HEK293 (cell line): ENCODE measurements at regions not wholly inside any gene's neighbourhood (a gene's known extent, or its start where the extent isn't known, plus 50 kb on each side); places are given as distances from the start of the nearest gene placed in this dataset.

Experiments
- SCRT2 ChIP-seq: fragments of 450-650 bp; formaldehyde crosslinking; IDR thresholded peaks from 2 replicates; pipeline ENCODE4 v1.5.1; 2016; ENCODE audit warnings: missing biosample characterization, missing genetic modification characterization
- SP3 ChIP-seq: fragments of 450-650 bp; formaldehyde crosslinking; IDR thresholded peaks from 2 replicates; pipeline ENCODE4 v1.5.1; 2016; ENCODE audit warnings: missing biosample characterization, missing genetic modification characterization
- ZBTB1 ChIP-seq: fragments of 450-650 bp; formaldehyde crosslinking; IDR thresholded peaks from 2 replicates; pipeline ENCODE4 v1.5.1; 2016; ENCODE audit warnings: missing biosample characterization, missing genetic modification characterization
- ZNF121 ChIP-seq: fragments of 450-650 bp; formaldehyde crosslinking; IDR thresholded peaks from 2 replicates; pipeline ENCODE4 v1.5.1; 2016; ENCODE audit warnings: missing biosample characterization, missing genetic modification characterization
- ZNF132 ChIP-seq: fragments of 450-650 bp; formaldehyde crosslinking; IDR thresholded peaks from 2 replicates; pipeline ENCODE4 v1.5.1; 2017; ENCODE audit warnings: missing biosample characterization, missing genetic modification characterization, borderline replicate concordance
- ZNF175 ChIP-seq: fragments of 450-650 bp; formaldehyde crosslinking; IDR thresholded peaks from 2 replicates; pipeline ENCODE4 v1.5.1; 2016; ENCODE audit warnings: missing biosample characterization, missing genetic modification characterization
- ZNF19 ChIP-seq: fragments of 450-650 bp; formaldehyde crosslinking; IDR thresholded peaks from 2 replicates; pipeline ENCODE4; 2016; ENCODE audit warnings: missing biosample characterization, missing genetic modification characterization, low read depth
- ZNF391 ChIP-seq: fragments of 450-650 bp; formaldehyde crosslinking; IDR thresholded peaks from 2 replicates; pipeline ENCODE4 v1.5.1; 2016; ENCODE audit warnings: low read depth, missing biosample characterization, missing genetic modification characterization, borderline replicate concordance
- ZNF394 ChIP-seq: fragments of 450-650 bp; formaldehyde crosslinking; IDR thresholded peaks from 2 replicates; pipeline ENCODE4 v1.5.1; 2016; ENCODE audit warnings: missing biosample characterization, missing genetic modification characterization, mild to moderate bottlenecking, moderate library complexity, borderline replicate concordance
- ZNF610 ChIP-seq: fragments of 450-650 bp; formaldehyde crosslinking; IDR thresholded peaks from 2 replicates; pipeline ENCODE4 v1.5.1; 2016; ENCODE audit warnings: missing biosample characterization, missing genetic modification characterization, borderline replicate concordance
- ZXDB ChIP-seq: fragments of 450-650 bp; formaldehyde crosslinking; IDR thresholded peaks from 2 replicates; pipeline ENCODE4 v1.5.1; 2016; ENCODE audit warnings: missing biosample characterization, missing genetic modification characterization
- TF ChIP-seq, protein P1 (sequence below): fragments of 450-650 bp; formaldehyde crosslinking; IDR thresholded peaks from 2 replicates; pipeline ENCODE4 v1.5.1; 2017; ENCODE audit warnings: missing biosample characterization, missing genetic modification characterization
- TF ChIP-seq, protein P2 (sequence below): fragments of 450-650 bp; formaldehyde crosslinking; IDR thresholded peaks from 2 replicates; pipeline ENCODE4 v1.5.1; 2016; ENCODE audit warnings: missing biosample characterization, missing genetic modification characterization, borderline replicate concordance
- TF ChIP-seq, protein P3 (sequence below): fragments of 450-650 bp; formaldehyde crosslinking; IDR thresholded peaks from 2 replicates; pipeline ENCODE4 v1.5.1; 2017; ENCODE audit warnings: missing biosample characterization, missing genetic modification characterization
- TF ChIP-seq, protein P4 (sequence below): IDR thresholded peaks from 2 replicates; pipeline ENCODE4 v1.6.1; 2011; ENCODE audit warnings: mild to moderate bottlenecking, low read depth, low read length, borderline replicate concordance
- TF ChIP-seq, protein P5 (sequence below): fragments of 450-650 bp; formaldehyde crosslinking; IDR thresholded peaks from 2 replicates; pipeline ENCODE4 v1.5.1; 2016; ENCODE audit warnings: missing biosample characterization, missing genetic modification characterization
- TF ChIP-seq, protein P6 (sequence below): fragments of 450-650 bp; formaldehyde crosslinking; conservative IDR thresholded peaks from 2 replicates; pipeline ENCODE4 v1.5.1; 2016; ENCODE audit warnings: low read depth, missing biosample characterization, missing genetic modification characterization
- TF ChIP-seq, protein P7 (sequence below): fragments of 450-650 bp; formaldehyde crosslinking; IDR thresholded peaks from 2 replicates; pipeline ENCODE4 v1.5.1; 2016; ENCODE audit warnings: missing biosample characterization, missing genetic modification characterization
- TF ChIP-seq, protein P8 (sequence below): fragments of 450-650 bp; formaldehyde crosslinking; IDR thresholded peaks from 2 replicates; pipeline ENCODE4 v1.5.0; 2017; ENCODE audit warnings: missing biosample characterization, missing genetic modification characterization, borderline replicate concordance

DNA sequence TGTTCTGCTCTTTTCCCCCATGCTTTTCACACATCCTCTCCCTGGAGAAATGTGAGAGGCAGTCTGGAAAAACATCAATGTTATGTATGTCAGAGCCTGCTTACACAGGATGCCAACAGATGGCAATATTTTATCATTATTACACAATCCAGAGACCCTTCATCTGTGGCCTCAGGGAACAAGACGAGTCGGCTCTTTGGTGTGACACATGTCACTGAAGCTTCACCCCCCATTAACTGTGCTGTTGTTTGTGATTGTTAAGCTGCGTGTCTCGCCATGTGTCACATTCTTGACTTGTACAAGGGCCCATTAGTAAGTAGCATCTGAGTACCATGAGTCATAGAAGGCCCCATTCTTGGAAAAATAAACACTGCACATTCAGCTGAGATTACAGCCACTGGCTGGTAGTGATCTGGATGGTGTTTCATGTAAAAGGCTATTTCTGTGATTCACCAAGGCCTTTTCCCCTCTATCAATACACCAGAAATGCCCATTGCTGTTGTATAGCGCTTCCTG is 682.1 kb upstream of the SOX9 start (continued):
- TF ChIP-seq, protein P1, sequence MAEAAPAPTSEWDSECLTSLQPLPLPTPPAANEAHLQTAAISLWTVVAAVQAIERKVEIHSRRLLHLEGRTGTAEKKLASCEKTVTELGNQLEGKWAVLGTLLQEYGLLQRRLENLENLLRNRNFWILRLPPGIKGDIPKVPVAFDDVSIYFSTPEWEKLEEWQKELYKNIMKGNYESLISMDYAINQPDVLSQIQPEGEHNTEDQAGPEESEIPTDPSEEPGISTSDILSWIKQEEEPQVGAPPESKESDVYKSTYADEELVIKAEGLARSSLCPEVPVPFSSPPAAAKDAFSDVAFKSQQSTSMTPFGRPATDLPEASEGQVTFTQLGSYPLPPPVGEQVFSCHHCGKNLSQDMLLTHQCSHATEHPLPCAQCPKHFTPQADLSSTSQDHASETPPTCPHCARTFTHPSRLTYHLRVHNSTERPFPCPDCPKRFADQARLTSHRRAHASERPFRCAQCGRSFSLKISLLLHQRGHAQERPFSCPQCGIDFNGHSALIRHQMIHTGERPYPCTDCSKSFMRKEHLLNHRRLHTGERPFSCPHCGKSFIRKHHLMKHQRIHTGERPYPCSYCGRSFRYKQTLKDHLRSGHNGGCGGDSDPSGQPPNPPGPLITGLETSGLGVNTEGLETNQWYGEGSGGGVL (tag by site-specific recombination): peak; percentile 85
- TF ChIP-seq ZNF394 (tag by site-specific recombination) (peak; percentile 83), SP3 (tag by site-specific recombination) (peak; percentile 62), ZXDB (tag by site-specific recombination) (peak; percentile 95), ZBTB1 (peak; percentile 97; the same call in 1 of the 2 replicates), ZNF391 (tag by site-specific recombination) (peak; percentile 96), ZNF610 (tag by site-specific recombination) (peak; percentile 26; the same call in 1 of the 2 replicates), ZNF132 (tag by site-specific recombination) (no peak), ZNF175 (no peak), ZNF121 (tag by site-specific recombination) (no peak), SCRT2 (tag by site-specific recombination) (peak; percentile 92), ZNF19 (tag by site-specific recombination) (peak; percentile 86; the same call in 1 of the 2 replicates)
- TF ChIP-seq, protein P2, sequence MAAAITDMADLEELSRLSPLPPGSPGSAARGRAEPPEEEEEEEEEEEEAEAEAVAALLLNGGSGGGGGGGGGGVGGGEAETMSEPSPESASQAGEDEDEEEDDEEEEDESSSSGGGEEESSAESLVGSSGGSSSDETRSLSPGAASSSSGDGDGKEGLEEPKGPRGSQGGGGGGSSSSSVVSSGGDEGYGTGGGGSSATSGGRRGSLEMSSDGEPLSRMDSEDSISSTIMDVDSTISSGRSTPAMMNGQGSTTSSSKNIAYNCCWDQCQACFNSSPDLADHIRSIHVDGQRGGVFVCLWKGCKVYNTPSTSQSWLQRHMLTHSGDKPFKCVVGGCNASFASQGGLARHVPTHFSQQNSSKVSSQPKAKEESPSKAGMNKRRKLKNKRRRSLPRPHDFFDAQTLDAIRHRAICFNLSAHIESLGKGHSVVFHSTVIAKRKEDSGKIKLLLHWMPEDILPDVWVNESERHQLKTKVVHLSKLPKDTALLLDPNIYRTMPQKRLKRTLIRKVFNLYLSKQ (tag by site-specific recombination): no peak
- TF ChIP-seq, protein P3, sequence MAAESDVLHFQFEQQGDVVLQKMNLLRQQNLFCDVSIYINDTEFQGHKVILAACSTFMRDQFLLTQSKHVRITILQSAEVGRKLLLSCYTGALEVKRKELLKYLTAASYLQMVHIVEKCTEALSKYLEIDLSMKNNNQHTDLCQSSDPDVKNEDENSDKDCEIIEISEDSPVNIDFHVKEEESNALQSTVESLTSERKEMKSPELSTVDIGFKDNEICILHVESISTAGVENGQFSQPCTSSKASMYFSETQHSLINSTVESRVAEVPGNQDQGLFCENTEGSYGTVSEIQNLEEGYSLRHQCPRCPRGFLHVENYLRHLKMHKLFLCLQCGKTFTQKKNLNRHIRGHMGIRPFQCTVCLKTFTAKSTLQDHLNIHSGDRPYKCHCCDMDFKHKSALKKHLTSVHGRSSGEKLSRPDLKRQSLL: peak; percentile 58; the same call in 1 of the 2 replicates
- TF ChIP-seq, protein P4, sequence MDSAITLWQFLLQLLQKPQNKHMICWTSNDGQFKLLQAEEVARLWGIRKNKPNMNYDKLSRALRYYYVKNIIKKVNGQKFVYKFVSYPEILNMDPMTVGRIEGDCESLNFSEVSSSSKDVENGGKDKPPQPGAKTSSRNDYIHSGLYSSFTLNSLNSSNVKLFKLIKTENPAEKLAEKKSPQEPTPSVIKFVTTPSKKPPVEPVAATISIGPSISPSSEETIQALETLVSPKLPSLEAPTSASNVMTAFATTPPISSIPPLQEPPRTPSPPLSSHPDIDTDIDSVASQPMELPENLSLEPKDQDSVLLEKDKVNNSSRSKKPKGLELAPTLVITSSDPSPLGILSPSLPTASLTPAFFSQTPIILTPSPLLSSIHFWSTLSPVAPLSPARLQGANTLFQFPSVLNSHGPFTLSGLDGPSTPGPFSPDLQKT: no peak
- TF ChIP-seq, protein P5, sequence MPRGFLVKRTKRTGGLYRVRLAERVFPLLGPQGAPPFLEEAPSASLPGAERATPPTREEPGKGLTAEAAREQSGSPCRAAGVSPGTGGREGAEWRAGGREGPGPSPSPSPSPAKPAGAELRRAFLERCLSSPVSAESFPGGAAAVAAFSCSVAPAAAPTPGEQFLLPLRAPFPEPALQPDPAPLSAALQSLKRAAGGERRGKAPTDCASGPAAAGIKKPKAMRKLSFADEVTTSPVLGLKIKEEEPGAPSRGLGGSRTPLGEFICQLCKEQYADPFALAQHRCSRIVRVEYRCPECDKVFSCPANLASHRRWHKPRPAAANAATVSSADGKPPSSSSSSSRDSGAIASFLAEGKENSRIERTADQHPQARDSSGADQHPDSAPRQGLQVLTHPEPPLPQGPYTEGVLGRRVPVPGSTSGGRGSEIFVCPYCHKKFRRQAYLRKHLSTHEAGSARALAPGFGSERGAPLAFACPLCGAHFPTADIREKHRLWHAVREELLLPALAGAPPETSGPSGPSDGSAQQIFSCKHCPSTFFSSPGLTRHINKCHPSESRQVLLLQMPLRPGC: peak; percentile 100
- TF ChIP-seq, protein P6, sequence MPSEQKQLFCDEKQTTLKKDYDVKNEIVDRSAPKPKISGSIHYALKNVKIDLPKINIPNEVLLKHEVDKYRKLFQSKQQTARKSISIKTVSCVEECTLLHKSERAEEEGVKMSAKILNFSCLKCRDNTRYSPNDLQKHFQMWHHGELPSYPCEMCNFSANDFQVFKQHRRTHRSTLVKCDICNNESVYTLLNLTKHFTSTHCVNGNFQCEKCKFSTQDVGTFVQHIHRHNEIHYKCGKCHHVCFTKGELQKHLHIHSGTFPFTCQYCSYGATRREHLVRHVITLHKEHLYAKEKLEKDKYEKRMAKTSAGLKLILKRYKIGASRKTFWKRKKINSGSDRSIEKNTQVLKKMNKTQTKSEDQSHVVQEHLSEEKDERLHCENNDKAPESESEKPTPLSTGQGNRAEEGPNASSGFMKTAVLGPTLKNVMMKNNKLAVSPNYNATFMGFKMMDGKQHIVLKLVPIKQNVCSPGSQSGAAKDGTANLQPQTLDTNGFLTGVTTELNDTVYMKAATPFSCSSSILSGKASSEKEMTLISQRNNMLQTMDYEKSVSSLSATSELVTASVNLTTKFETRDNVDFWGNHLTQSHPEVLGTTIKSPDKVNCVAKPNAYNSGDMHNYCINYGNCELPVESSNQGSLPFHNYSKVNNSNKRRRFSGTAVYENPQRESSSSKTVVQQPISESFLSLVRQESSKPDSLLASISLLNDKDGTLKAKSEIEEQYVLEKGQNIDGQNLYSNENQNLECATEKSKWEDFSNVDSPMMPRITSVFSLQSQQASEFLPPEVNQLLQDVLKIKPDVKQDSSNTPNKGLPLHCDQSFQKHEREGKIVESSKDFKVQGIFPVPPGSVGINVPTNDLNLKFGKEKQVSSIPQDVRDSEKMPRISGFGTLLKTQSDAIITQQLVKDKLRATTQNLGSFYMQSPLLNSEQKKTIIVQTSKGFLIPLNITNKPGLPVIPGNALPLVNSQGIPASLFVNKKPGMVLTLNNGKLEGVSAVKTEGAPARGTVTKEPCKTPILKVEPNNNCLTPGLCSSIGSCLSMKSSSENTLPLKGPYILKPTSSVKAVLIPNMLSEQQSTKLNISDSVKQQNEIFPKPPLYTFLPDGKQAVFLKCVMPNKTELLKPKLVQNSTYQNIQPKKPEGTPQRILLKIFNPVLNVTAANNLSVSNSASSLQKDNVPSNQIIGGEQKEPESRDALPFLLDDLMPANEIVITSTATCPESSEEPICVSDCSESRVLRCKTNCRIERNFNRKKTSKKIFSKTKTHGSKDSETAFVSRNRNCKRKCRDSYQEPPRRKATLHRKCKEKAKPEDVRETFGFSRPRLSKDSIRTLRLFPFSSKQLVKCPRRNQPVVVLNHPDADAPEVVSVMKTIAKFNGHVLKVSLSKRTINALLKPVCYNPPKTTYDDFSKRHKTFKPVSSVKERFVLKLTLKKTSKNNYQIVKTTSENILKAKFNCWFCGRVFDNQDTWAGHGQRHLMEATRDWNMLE (tag by site-specific recombination): peak; percentile 75
- TF ChIP-seq, protein P7, sequence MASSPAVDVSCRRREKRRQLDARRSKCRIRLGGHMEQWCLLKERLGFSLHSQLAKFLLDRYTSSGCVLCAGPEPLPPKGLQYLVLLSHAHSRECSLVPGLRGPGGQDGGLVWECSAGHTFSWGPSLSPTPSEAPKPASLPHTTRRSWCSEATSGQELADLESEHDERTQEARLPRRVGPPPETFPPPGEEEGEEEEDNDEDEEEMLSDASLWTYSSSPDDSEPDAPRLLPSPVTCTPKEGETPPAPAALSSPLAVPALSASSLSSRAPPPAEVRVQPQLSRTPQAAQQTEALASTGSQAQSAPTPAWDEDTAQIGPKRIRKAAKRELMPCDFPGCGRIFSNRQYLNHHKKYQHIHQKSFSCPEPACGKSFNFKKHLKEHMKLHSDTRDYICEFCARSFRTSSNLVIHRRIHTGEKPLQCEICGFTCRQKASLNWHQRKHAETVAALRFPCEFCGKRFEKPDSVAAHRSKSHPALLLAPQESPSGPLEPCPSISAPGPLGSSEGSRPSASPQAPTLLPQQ (tag by site-specific recombination): peak; percentile 91
- TF ChIP-seq, protein P8, sequence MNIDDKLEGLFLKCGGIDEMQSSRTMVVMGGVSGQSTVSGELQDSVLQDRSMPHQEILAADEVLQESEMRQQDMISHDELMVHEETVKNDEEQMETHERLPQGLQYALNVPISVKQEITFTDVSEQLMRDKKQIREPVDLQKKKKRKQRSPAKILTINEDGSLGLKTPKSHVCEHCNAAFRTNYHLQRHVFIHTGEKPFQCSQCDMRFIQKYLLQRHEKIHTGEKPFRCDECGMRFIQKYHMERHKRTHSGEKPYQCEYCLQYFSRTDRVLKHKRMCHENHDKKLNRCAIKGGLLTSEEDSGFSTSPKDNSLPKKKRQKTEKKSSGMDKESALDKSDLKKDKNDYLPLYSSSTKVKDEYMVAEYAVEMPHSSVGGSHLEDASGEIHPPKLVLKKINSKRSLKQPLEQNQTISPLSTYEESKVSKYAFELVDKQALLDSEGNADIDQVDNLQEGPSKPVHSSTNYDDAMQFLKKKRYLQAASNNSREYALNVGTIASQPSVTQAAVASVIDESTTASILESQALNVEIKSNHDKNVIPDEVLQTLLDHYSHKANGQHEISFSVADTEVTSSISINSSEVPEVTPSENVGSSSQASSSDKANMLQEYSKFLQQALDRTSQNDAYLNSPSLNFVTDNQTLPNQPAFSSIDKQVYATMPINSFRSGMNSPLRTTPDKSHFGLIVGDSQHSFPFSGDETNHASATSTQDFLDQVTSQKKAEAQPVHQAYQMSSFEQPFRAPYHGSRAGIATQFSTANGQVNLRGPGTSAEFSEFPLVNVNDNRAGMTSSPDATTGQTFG (tag by site-specific recombination): no peak
